NCI-H2171 treated with DMSO at 0.1 percent for 48 hours (cell line): ENCODE measurements at regions not wholly inside any gene's neighbourhood (a gene's known extent, or its start where the extent isn't known, plus 50 kb on each side); places are given as distances from the start of the nearest gene placed in this dataset.

ENCODE experiments used
- DNase-seq: peaks from one replicate; lab custom pipeline; 2025; lab: John Stamatoyannopoulos, UW

DNA sequence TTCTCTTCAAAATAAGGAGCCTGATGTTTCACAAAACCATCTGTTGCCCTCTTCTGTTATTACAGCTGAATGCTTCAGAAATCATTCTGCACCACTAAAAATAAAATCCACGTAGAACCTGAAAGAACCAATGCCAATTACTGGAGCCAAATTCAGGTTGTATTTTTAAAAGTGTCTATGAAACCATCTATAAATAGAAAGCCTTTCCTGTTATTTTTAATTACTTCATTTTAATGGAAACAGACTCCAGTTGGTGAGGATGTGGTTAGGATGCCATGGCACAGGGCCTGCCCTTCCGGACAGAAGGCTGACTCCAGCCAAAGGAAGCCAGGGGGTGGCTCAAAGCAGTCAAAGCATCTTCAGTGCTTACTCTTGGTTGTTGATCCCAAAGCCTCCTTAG lies 119.8 kb downstream of the TENT4A start:
- DNase-seq = no peak

- no peak for DNase-seq
Observed at GRCh38 chr5:6833406-6833805, 120.2 kb downstream of the TENT4A start.

DNA sequence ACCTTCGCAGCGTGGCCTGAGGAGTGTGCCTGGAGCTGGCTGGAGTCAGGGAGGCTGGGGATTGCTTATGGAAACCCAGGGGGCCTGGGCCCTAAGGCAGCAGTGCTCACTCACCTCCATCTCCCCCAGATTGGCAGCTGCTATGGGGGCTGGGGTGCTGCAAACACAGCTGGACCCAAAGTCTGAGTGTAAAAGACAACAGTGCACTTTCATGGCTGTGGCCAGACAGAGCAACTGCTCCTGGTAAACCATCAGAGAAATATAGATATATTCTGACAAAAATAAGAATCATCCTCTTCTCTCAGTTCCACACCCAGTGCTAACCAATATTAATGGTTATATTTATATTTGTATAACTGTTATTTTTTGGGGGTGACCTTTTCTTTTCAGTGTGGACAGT lies 123.9 kb downstream of the TENT4A start:
- DNase-seq = no peak

DNA sequence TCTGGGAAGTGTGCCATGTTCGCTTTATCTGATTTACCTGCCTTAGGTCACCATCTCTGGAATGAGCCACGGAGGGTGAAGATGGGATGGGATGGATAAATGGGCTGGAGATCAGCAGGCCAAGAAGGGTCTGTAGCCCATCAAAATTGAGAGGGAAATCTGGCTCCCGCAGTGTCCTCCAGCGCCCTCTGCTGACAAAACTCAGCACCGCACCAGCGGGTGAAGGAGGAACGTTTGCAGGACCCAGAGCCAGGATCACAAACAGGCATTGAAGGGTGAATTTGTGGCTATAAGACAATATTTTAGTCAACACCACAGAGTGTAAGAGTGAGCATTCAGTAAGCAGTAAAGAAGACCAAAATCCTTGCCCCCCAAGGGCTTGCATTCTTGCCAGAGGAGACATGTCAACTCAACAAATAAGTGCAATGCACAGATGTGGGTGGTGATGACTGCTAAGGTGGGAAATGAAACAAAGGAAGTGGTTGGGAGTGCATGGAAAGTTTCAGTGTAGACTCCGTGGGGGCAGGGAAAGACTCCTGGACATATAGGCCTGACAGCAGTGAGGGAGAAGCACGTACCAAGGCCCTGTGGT lies 124.4 kb downstream of the TENT4A start:
- no peak for DNase-seq

DNA sequence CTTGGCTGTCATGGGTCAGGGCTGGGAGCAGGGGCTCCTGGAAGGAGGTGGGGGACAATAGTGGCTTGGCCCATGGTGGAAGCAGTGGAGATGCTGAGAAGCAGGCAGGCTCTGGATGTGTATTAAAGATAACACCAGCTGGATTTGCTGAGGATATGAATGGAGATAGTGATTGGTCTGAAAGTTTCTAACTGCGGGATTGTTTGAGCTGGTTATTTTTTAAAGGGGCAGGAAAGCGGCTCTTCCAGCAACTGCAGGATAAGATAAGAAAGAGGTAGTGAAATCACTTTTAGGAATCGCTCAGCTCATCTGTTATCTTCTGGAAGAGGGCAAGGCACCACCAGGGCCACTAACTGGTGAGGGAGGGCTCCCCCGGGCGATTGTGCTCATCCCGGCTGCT lies 125.5 kb downstream of the TENT4A start:
- DNase-seq = no peak

DNA sequence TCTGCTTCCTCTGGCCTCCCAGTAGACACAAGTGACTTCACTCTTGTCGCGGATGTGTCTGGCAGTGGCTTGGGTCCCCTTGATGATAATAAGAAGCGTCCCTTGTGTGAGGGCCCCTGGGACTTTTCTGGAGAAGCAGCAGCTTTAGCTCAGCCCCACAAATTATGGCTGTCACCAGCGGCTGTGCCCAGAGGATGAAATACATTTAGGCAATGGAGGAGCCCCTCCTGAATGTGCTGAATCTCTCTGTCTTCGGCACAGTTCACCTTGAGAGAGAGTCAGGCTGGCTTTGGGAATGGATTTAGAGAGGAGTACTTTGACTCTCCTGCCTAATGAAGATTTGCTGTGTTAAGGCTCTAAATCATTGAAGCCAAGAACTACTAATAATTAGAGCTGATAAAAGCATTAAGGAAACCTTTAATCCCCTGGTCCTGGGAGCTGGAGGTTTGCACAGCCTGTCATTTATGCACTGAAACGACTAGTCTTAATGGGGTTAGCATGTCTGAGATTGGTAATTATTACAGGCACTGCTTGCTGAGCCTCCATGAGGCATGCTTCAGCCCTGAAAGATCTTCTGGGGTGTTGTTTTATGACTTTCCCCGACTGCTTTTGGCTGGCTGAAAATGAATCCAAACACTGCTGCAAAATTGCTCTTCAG lies 127.0 kb downstream of the TENT4A start:
- DNase-seq = no peak

DNA sequence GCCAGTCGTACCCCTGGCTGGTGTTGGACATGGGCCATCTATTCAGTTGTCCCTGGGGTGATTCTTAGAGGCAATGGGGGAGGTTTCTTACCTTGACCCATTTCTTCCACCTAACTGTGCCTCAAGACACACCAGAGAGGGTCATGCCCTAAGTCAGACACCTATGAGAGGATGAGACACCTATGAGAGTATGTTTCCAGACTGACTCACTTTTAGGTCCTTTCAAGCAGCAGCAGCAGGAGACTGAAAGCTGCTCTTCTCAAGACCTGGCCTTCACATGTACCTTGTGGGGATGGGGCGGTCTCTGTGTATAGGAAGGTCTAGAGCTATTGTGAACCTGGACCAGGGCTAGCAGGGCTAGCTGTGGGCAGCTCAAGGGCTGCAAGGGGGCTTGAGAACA lies 130.1 kb downstream of the TENT4A start:
- DNase-seq = no peak

- DNase-seq = no peak
Observed at GRCh38 chr5:6843821-6844220, 130.6 kb downstream of the TENT4A start.

GRCh38 chr5:6845856-6846255 lies 132.6 kb downstream of the TENT4A start:
- no peak for DNase-seq

GRCh38 chr5:6847870-6848269 lies 134.6 kb downstream of the TENT4A start:
- no peak for DNase-seq

- DNase-seq = no peak
Observed at GRCh38 chr5:6849316-6850105, 136.3 kb downstream of the TENT4A start.

GRCh38 chr5:6850106-6850432 lies 136.8 kb downstream of the TENT4A start:
- no peak for DNase-seq

DNA sequence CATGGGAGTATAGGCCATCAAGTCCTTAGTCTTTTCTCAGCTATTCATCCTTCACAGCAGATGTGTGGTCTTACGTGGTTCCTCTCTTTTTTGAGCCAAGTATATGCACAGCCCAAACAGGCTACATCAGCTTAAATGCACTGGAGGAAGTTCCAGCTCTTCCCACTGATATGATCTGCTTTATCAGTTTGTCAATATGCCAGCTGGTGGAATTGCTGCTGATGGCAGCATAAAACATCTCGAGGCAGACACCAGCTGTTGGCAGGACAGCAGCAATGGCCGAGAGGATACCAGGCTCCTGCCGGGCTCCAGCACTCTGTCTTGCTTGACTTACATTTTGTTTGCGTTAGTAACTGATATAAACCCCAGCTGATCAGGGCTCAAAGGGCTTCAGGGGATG lies 143.4 kb downstream of the TENT4A start:
- DNase-seq = no peak

GRCh38 chr5:6858419-6858818 lies 145.2 kb downstream of the TENT4A start:
- no peak for DNase-seq

DNA sequence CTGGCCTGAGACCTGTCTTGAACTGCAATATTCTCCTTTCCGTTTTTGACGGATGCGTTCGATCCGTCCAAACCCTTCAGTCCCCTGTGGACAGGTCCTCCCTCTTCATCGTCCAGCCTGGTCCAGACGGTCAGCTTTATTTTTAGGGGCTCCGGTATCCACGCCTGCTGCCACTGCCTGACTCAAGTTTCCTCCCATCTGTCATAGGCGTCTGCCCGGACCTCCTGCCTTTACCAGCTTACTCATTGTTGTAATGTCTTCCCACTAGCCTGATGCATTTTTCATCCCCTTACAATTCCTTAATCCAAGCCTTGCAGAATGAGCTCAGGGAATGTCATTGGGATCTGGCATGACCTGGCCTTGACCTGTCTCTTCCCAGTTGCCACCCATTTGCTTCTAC lies 145.8 kb downstream of the TENT4A start:
- no peak for DNase-seq

DNA sequence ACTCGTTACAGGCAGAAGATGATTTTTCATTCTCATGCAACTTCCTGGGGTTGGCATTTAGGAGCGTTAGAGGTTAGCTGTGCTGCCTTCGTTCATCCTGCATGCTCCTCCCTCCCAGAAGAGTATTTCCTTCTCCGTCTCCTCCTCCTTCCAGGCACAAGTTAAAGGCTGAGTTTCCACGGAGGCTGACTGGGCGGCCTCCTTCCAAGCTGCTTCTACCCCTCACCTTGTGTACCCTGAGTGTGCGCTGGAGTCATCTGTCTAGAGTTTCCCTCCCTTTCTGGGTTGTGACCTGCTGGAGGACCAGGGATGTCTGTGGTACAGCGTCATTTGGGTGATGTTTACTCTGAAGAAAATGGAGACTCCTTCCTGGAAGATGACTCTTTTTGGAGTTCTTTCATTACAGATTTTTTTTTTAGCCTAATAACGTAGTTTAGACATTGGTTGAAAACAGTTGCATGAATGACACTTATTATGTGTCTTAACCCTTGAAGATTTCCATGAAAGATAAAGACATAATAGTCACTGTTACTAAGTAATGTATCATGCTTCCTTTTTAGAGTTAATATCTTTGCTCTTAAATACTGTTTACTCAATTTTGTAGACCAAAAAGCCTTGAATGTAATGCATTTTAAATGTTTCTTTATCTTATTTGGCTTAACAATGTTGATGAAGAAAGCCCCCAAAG lies 146.9 kb downstream of the TENT4A start:
- no peak for DNase-seq

DNA sequence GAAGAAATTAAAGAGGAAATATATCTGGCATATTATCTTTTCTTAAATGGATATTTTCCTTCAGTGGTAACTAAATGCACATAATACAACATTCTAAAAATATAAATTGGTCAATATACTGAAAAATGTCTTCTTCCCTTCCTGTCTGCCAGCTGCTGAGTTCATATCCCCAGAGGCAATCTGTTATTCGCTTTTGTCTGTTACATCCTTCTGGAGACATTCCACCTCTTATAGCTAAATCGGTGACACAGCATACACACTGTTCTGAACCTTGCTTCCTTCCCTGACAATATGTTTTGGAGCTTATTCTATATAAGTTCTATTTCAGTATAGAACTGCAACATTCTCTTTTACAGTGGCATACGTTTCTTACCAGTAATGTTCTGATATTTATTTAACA lies 147.8 kb downstream of the TENT4A start:
- no peak for DNase-seq

- no peak for DNase-seq
Observed at GRCh38 chr5:6861667-6862066, 148.4 kb downstream of the TENT4A start.

- no peak for DNase-seq
Observed at GRCh38 chr5:6862306-6862705, 149.1 kb downstream of the TENT4A start.

- DNase-seq = no peak
Observed at GRCh38 chr5:6867712-6868111, 154.5 kb downstream of the TENT4A start.

GRCh38 chr5:6868171-6868570 lies 154.9 kb downstream of the TENT4A start:
- no peak for DNase-seq

GRCh38 chr5:6868575-6869215 lies 155.5 kb downstream of the TENT4A start:
- DNase-seq = no peak
